ENCODE measurements at regions not wholly inside any gene's neighbourhood (a gene's known extent, or its start where the extent isn't known, plus 50 kb on each side); places are given as distances from the start of the nearest gene placed in this dataset.

GRCh38 chr6:119620846-119621555 is 271.4 kb upstream of the MAN1A1 start:
- POLR2A ChIA-PET: no interaction called here
- no peak for TF ChIP-seq CTCF (IDR thresholded peaks at IDR 0.05; ENCODE audit: control extremely low read depth, extremely low read depth, low read depth, missing control alignments)
- CTCF ChIA-PET: no interaction called here
- no peak for DNase-seq (ENCODE audit: extremely low spot score)

- DNase-seq (ENCODE audit: extremely low spot score): no peak
- no peak for TF ChIP-seq CTCF (IDR thresholded peaks at IDR 0.05; ENCODE audit: control extremely low read depth, extremely low read depth, low read depth, missing control alignments)
- POLR2A ChIA-PET: no interaction called here
- CTCF ChIA-PET: no interaction called here
These were observed 264.6 kb upstream of the MAN1A1 start for GRCh38 chr6:119614138-119614537.

DNA sequence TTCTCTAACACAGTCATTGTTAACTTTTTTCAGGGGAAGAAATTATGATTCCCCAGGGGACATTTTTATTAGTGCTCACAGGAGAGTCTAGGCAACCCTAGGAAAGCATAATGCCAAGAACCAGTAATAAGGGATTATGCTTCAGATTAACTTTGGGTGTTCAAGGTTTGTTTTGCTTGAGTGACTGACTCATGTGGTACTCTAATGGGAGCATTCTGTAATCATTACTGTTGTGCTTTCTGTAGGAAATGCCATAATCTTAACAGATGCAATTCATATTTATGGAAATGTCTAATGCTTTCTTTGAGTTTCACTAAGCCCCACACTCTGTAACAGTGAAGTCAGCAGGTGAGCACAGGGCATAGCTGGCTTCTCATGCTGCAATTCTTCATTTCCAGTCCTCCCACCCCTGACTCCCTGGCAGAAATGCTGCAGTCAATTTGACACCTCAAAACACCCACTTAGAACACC is 263.4 kb upstream of the MAN1A1 start:
- POLR2A ChIA-PET: no interaction called here
- no peak for DNase-seq (ENCODE audit: extremely low spot score)
- CTCF ChIA-PET: no interaction called here
- TF ChIP-seq CTCF (IDR thresholded peaks at IDR 0.05; ENCODE audit: control extremely low read depth, extremely low read depth, low read depth, missing control alignments): no peak

DNA sequence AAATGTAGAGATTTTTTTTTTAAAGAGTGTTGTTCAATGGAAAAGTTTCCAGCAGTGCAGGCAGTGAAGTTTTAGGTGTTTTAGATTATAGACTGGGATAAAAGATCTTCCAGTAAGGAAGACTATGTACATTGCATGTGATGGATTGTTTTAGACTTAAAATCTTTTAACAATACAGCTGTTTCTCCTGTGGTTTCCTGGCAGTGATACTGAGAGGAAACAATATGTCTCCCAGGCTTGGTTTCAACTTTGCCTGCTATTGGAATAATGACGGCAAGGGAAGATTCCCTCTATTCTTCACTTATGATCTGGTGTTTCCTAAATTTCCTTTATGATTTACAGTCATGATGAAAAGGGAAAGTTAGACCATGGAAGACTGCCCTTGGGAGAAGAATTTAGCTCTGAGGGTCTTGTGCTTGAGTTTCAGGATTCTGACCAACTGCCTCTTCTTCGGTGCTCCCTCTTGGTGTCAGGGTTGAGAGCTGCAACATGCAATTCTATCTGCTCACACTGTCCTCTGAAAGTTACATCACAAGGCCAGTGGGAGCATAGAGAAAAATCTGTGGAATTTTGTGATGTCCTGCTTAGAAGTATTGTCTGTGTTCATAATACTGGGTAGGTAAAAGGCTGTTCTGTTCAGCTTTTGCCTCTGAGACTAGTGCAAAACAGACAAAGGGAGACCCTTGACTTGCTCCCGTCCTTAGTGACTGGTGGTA is 262.8 kb upstream of the MAN1A1 start:
- CTCF ChIA-PET: no interaction called here

GRCh38 chr6:119610754-119611153 is 261.2 kb upstream of the MAN1A1 start:
- no peak for TF ChIP-seq CTCF (IDR thresholded peaks at IDR 0.05; ENCODE audit: control extremely low read depth, extremely low read depth, low read depth, missing control alignments)
- DNase-seq (ENCODE audit: extremely low spot score): no peak
- ChIA-PET POLR2A (no interaction called here), CTCF (interaction anchor here (1.1 kb wide), 1 partner anchor 20 kb away, joined by 3 read pairs; no protein-coding TSS in a partner anchor)

More for the DNA sequence above, 262.8 kb upstream of the MAN1A1 start:
- TF ChIP-seq CTCF (IDR thresholded peaks at IDR 0.05; ENCODE audit: control extremely low read depth, extremely low read depth, low read depth, missing control alignments): no peak
- DNase-seq (ENCODE audit: extremely low spot score): no peak
- POLR2A ChIA-PET: no interaction called here

- DNase-seq (ENCODE audit: extremely low spot score): no peak
- ChIA-PET CTCF (no interaction called here), POLR2A (no interaction called here)
- no peak for TF ChIP-seq CTCF (IDR thresholded peaks at IDR 0.05; ENCODE audit: control extremely low read depth, extremely low read depth, low read depth, missing control alignments)
These were observed 260.7 kb upstream of the MAN1A1 start for GRCh38 chr6:119610265-119610664.

All from GM10248 (cell line).